ENCODE measurements at regions not wholly inside any gene's neighbourhood (a gene's known extent, or its start where the extent isn't known, plus 50 kb on each side); places are given as distances from the start of the nearest gene placed in this dataset.

GRCh38 chr18:70688286-70688685 is 399.4 kb downstream of the SOCS6 start:
- no peak overlapping the region for H3K18ac ChIP-seq (ENCODE audit: low read length)
- no peak overlapping the region for H4K8ac ChIP-seq (ENCODE audit: low read depth, low read length)
- no peak overlapping the region for H3K27ac ChIP-seq (ENCODE audit: low read depth, low read length)
- H3K36me3 ChIP-seq (ENCODE audit: control insufficient read depth in 1 of 2, insufficient read depth in 2 of 2, low read length in 2 of 2) = no peaks in the 10 kb centered on the region
- no peak overlapping the region for H2BK5ac ChIP-seq (ENCODE audit: low read depth, low read length, poor library complexity)
- no peak overlapping the region for H3K9ac ChIP-seq (ENCODE audit: low read length)
- no peak overlapping the region for H2AFZ ChIP-seq (ENCODE audit: insufficient read depth, low read length, poor library complexity)
- no peaks in the 10 kb centered on the region for H3K79me2 ChIP-seq (ENCODE audit: control insufficient read depth, insufficient read depth, low read length, poor library complexity)
- no peaks in the 10 kb centered on the region for H3K27me3 ChIP-seq (ENCODE audit: insufficient read depth, low read length)
- no peaks in the 10 kb centered on the region for H3K4me1 ChIP-seq (ENCODE audit: control insufficient read depth in 1 of 2, insufficient read depth in 2 of 2, low read length in 2 of 2)
- H3K14ac ChIP-seq (ENCODE audit: low read length) = no peak overlapping the region
- H2BK12ac ChIP-seq (ENCODE audit: low read length) = no peak overlapping the region
- no peak overlapping the region for H2BK120ac ChIP-seq (ENCODE audit: insufficient read depth, low read length, poor library complexity)
- no peak overlapping the region for H2AK5ac ChIP-seq (ENCODE audit: low read length)
- no peak for DNase-seq
- no peak overlapping the region for H4K91ac ChIP-seq (ENCODE audit: low read depth, low read length)
- no peaks in the 10 kb centered on the region for H3K79me1 ChIP-seq (ENCODE audit: low read length)
- no peaks in the 10 kb centered on the region for H3K9me3 ChIP-seq (ENCODE audit: insufficient read depth, low read depth, low read length)
- no peak overlapping the region for H3K4ac ChIP-seq (ENCODE audit: low read depth, low read length)
- no peak overlapping the region for H4K12ac ChIP-seq (ENCODE audit: low read depth, low read length)
- no peak overlapping the region for H3K4me2 ChIP-seq (ENCODE audit: low read length)
- WGBS (ENCODE audit: extremely low coverage, insufficient coverage, insufficient read length) = no CpG with 5 or more reads among the region's 1 CpG
- no peak overlapping the region for H3K23ac ChIP-seq (ENCODE audit: low read length)
- no peak overlapping the region for H3K4me3 ChIP-seq (ENCODE audit: low read depth, low read length)

- Histone ChIP-seq H2BK12ac (ENCODE audit: low read length) (no peak overlapping the region), H2BK5ac (ENCODE audit: low read depth, low read length, poor library complexity) (no peak overlapping the region), H3K4me2 (ENCODE audit: low read length) (no peak overlapping the region), H3K79me2 (ENCODE audit: control insufficient read depth, insufficient read depth, low read length, poor library complexity) (no peaks in the 10 kb centered on the region), H3K14ac (ENCODE audit: low read length) (no peak overlapping the region), H3K4me3 (ENCODE audit: low read depth, low read length) (no peak overlapping the region), H3K36me3 (ENCODE audit: control insufficient read depth in 1 of 2, insufficient read depth in 2 of 2, low read length in 2 of 2) (no peaks in the 10 kb centered on the region), H3K4me1 (ENCODE audit: control insufficient read depth in 1 of 2, insufficient read depth in 2 of 2, low read length in 2 of 2) (no peaks in the 10 kb centered on the region), H3K27ac (ENCODE audit: low read depth, low read length) (no peak overlapping the region), H2BK120ac (ENCODE audit: insufficient read depth, low read length, poor library complexity) (no peak overlapping the region), H2AFZ (ENCODE audit: insufficient read depth, low read length, poor library complexity) (no peak overlapping the region), H3K27me3 (ENCODE audit: insufficient read depth, low read length) (no peaks in the 10 kb centered on the region), H3K9me3 (ENCODE audit: insufficient read depth, low read depth, low read length) (peaks cover 1% of the 10 kb centered on the region), H3K4ac (ENCODE audit: low read depth, low read length) (no peak overlapping the region), H4K12ac (ENCODE audit: low read depth, low read length) (no peak overlapping the region), H3K9ac (ENCODE audit: low read length) (no peak overlapping the region), H3K79me1 (ENCODE audit: low read length) (no peaks in the 10 kb centered on the region), H4K91ac (ENCODE audit: low read depth, low read length) (no peak overlapping the region), H3K18ac (ENCODE audit: low read length) (no peak overlapping the region), H2AK5ac (ENCODE audit: low read length) (no peak overlapping the region), H4K8ac (ENCODE audit: low read depth, low read length) (no peak overlapping the region), H3K23ac (ENCODE audit: low read length) (no peak overlapping the region)
- WGBS (ENCODE audit: extremely low coverage, insufficient coverage, insufficient read length) = no CpG with 5 or more reads among the region's 2 CpGs
- DNase-seq = no peak
These were observed 396.0 kb downstream of the SOCS6 start for GRCh38 chr18:70684821-70685220.

- Histone ChIP-seq H3K4me3 (ENCODE audit: low read depth, low read length) (no peak overlapping the region), H2AFZ (ENCODE audit: insufficient read depth, low read length, poor library complexity) (no peak overlapping the region), H2BK12ac (ENCODE audit: low read length) (no peak overlapping the region), H3K4ac (ENCODE audit: low read depth, low read length) (no peak overlapping the region), H3K36me3 (ENCODE audit: control insufficient read depth in 1 of 2, insufficient read depth in 2 of 2, low read length in 2 of 2) (no peaks in the 10 kb centered on the region), H3K27ac (ENCODE audit: low read depth, low read length) (no peak overlapping the region), H4K91ac (ENCODE audit: low read depth, low read length) (no peak overlapping the region), H4K8ac (ENCODE audit: low read depth, low read length) (no peak overlapping the region), H3K9me3 (ENCODE audit: insufficient read depth, low read depth, low read length) (peaks cover 1% of the 10 kb centered on the region), H2BK5ac (ENCODE audit: low read depth, low read length, poor library complexity) (no peak overlapping the region), H3K23ac (ENCODE audit: low read length) (no peak overlapping the region), H3K9ac (ENCODE audit: low read length) (no peak overlapping the region), H3K4me1 (ENCODE audit: control insufficient read depth in 1 of 2, insufficient read depth in 2 of 2, low read length in 2 of 2) (no peaks in the 10 kb centered on the region), H4K12ac (ENCODE audit: low read depth, low read length) (no peak overlapping the region), H3K79me2 (ENCODE audit: control insufficient read depth, insufficient read depth, low read length, poor library complexity) (no peaks in the 10 kb centered on the region), H3K27me3 (ENCODE audit: insufficient read depth, low read length) (no peaks in the 10 kb centered on the region), H3K79me1 (ENCODE audit: low read length) (no peaks in the 10 kb centered on the region), H2AK5ac (ENCODE audit: low read length) (no peak overlapping the region), H3K18ac (ENCODE audit: low read length) (no peak overlapping the region), H3K4me2 (ENCODE audit: low read length) (no peak overlapping the region), H2BK120ac (ENCODE audit: insufficient read depth, low read length, poor library complexity) (no peak overlapping the region), H3K14ac (ENCODE audit: low read length) (no peak overlapping the region)
- WGBS (ENCODE audit: extremely low coverage, insufficient coverage, insufficient read length) = no CpG with 5 or more reads among the region's 5 CpGs
- no peak for DNase-seq
These were observed 394.4 kb downstream of the SOCS6 start for GRCh38 chr18:70683263-70683662.

DNA sequence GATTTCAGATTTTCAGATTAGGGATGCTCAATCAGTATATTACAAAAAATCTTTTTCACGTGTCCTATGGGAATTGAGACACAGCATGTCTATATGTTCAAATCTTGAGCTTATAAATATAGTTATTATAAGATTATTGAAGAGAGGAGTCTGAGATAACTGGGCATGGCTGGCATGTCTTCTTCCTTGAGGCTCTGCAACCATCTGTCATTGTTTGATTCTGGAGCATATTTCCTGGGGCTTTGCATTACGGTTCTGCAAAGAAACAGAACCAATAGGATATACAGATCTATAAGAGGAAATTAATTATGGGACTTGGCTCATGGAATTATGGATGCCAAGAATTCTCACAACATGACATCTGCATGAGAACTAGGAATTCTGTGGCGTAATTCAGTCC is 386.1 kb downstream of the SOCS6 start:
- peaks cover 4% of the 10 kb centered on the region for H3K9me3 ChIP-seq (ENCODE audit: insufficient read depth, low read depth, low read length)
- H3K36me3 ChIP-seq (ENCODE audit: control insufficient read depth in 1 of 2, insufficient read depth in 2 of 2, low read length in 2 of 2) = no peaks in the 10 kb centered on the region
- H2BK5ac ChIP-seq (ENCODE audit: low read depth, low read length, poor library complexity) = no peak overlapping the region
- H3K79me2 ChIP-seq (ENCODE audit: control insufficient read depth, insufficient read depth, low read length, poor library complexity) = no peaks in the 10 kb centered on the region
- H3K9ac ChIP-seq (ENCODE audit: low read length) = no peak overlapping the region
- H3K14ac ChIP-seq (ENCODE audit: low read length) = no peak overlapping the region
- H3K27ac ChIP-seq (ENCODE audit: low read depth, low read length) = no peak overlapping the region
- no peak overlapping the region for H2BK120ac ChIP-seq (ENCODE audit: insufficient read depth, low read length, poor library complexity)
- no peaks in the 10 kb centered on the region for H3K27me3 ChIP-seq (ENCODE audit: insufficient read depth, low read length)
- H4K12ac ChIP-seq (ENCODE audit: low read depth, low read length) = no peak overlapping the region
- H3K4me3 ChIP-seq (ENCODE audit: low read depth, low read length) = no peak overlapping the region
- H2AK5ac ChIP-seq (ENCODE audit: low read length) = no peak overlapping the region
- no peak overlapping the region for H3K18ac ChIP-seq (ENCODE audit: low read length)
- H3K23ac ChIP-seq (ENCODE audit: low read length) = no peak overlapping the region
- DNase-seq = no peak
- H4K91ac ChIP-seq (ENCODE audit: low read depth, low read length) = no peak overlapping the region
- H4K8ac ChIP-seq (ENCODE audit: low read depth, low read length) = no peak overlapping the region
- WGBS (ENCODE audit: extremely low coverage, insufficient coverage, insufficient read length) = no CpG with 5 or more reads among the region's 3 CpGs
- H3K4me1 ChIP-seq (ENCODE audit: control insufficient read depth in 1 of 2, insufficient read depth in 2 of 2, low read length in 2 of 2) = no peaks in the 10 kb centered on the region
- no peak overlapping the region for H2AFZ ChIP-seq (ENCODE audit: insufficient read depth, low read length, poor library complexity)
- H3K4me2 ChIP-seq (ENCODE audit: low read length) = no peak overlapping the region
- no peaks in the 10 kb centered on the region for H3K79me1 ChIP-seq (ENCODE audit: low read length)
- no peak overlapping the region for H3K4ac ChIP-seq (ENCODE audit: low read depth, low read length)
- no peak overlapping the region for H2BK12ac ChIP-seq (ENCODE audit: low read length)
